ENCODE measurements at regions not wholly inside any gene's neighbourhood (a gene's known extent, or its start where the extent isn't known, plus 50 kb on each side); places are given as distances from the start of the nearest gene placed in this dataset.
"Not testable (repeated sequence)": the region's sequence is repeated elsewhere in the genome, so short reads cannot be mapped to it uniquely, and the experiment has no call there.

DNA sequence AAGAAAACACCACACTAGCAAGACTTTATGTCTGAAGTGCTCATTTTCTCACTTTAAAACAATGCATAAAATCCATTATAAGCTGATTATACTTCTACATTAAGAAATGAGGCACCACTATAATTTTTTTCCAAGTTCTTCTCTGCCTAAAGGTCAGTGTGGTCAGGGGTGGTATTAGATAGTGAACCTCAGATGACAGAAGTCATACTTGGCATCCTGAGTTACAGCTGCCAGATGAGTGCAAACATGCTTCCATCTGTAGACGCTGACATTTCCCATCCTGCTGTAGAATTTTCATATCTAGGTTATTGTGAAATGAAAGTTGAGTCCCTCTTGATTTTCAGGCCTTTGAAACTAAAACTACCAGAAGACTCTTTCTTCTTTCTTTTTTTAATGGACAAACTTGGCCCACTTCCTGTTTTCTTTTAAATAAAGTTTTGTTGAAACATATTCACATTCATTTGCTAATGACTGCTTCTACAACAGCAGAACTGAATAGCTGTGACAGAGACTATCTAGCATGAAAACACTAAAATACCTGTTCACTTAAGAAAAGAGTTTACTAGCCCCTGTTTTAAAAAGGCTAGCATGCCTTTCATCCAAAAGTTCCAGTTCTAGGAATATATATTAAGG lies 900.8 kb downstream of the XPNPEP1 start:
- in situ Hi-C loops (cut with MboI; ENCODE audit: low sequenced_read_pairs) = no loop called here

DNA sequence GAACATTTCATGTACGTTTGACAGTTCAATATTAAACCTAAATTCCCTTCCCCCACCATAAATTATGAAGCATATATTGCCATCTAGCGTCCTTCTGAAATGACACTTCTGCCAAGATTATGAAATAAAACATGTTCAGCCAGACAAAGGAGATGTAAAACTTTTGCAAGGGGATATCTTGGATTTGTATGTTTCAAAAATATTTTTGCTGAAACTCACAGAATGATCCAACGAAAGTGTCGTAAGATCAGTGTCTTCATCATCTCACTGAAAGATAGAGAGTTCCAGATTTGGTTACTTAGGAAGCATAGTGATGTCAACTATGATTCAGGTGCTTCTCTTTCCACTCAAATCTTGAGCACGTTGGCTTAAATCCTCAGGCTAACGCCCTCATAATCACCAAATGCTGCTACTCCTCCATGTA lies 904.3 kb downstream of the XPNPEP1 start:
- in situ Hi-C loops (cut with MboI; ENCODE audit: low sequenced_read_pairs) = no loop called here

DNA sequence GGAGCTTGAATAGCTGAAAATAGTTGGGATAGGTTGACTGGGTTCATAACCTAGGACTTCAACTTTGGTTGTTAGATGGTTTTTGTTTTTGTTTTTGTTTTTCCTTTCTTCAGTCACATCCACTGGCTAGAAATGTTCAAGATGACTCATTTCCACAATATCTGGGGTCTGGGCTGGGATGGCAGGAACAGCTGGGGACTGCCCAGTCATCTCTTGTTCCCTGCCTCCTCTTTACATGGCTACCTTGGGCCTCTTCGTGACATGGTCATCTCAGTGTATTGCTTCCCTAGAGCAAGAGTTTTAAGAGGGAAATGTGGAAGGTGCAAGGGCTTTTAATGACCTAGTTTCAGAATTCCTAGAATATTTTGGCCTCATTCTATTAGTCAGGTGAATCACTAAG lies 915.8 kb downstream of the XPNPEP1 start:
- in situ Hi-C loops (cut with MboI; ENCODE audit: low sequenced_read_pairs) = no loop called here

DNA sequence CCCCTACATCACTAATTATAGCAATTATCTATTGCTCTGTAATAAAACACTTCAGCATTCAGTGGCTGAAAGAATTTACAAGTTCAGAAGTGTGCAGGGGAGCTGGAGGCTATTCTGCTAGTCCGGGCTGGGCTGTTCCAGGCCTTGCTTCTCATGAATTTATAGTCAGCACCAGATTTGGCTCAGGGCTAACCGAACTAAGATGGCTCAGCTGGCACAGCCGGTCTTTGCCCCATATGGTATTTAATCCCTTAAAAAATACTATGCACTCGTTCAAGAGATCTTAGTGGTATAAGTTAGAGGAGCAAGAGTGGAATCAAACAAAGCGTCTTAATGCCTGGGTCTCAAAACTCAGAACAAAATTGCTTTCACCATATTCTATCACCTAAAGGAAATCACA lies 932.9 kb downstream of the XPNPEP1 start:
- in situ Hi-C loops (cut with MboI; ENCODE audit: low sequenced_read_pairs) = no loop called here

DNA sequence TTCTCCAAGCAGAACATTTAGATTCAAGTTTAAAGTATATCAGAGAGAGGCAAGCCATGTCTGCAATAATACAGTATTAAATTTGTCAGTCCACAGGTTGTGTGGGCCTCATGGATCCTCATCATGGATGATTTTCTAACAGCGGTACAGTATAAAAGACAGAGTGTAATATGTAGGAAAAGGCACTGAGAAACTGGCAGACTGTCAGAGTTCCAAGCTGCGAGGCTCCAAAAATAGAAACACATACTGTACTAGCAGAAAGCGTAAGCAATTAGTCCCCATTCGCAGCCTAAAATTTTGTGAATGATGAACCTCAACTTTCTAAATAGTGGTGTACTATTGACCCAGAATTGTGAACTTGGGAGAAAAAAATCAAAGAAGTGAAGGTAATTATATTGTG lies 933.3 kb downstream of the XPNPEP1 start:
- in situ Hi-C loops (cut with MboI; ENCODE audit: low sequenced_read_pairs) = no loop called here

DNA sequence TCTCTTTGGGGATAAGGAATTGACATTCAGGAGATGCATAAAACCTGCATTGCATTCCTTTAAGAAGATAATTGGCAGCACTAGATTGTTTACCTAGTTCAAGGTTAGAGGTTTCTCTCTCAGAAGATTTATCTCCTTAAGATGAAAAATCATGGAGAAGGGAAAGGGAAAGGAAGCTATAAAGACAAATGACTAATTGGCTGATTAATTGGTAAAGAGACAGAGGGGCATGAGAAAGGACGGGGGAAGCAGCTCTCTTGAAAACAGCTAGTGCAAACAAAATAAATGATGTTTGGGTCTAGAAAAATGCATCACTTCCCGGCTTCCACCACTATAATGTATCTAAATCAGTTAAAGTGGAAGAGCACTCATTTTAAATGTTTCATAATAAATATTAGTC lies 941.2 kb downstream of the XPNPEP1 start:
- in situ Hi-C loops (cut with MboI; ENCODE audit: low sequenced_read_pairs) = no loop called here

DNA sequence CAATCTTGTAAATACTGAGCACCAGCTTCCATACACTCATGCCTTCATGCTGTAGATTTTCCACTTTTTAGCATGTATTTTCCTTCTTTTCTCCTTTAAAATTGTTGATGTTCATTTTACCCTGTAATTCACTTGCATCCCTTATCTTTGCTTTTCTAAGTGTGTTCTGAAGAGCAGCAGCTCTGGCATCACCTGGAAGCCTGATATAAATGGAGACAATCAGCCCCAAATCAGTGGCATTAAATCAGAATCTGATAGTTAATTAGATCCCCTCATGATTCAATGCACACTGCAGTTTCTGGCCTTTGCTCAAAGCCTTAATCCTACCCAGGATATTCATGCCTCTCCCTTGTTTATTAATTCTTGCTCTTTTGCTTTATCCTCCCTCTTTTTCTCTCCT lies 942.4 kb downstream of the XPNPEP1 start:
- in situ Hi-C loops (cut with MboI; ENCODE audit: low sequenced_read_pairs) = no loop called here

DNA sequence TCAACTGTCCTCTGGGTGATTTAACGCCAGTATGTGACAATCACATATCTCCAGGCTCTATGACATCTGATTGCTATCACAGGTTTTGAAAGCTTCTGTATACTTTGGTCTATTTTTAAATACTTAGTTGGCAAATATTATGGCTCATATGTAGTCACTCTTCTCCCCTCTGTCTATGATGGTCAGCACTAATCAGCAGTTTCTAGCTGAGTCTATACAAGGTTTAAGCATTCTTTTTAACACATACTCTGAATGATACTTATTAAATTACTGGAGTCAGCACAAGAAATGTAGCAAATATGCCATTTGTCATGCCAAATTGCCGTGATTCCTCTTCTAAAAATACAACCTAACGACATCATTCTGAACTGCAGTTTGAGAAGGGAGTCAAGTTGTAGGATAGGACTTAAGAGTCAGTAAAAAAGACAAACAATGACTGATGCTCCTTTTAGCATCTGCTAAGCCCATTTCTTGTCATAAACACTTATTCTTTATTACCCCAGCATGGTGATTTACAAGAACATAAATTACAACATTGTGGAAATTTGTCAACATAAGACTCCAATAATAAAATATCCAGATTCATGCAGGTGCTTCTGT lies 947.8 kb downstream of the XPNPEP1 start:
- in situ Hi-C loops (cut with MboI; ENCODE audit: low sequenced_read_pairs) = no loop called here

DNA sequence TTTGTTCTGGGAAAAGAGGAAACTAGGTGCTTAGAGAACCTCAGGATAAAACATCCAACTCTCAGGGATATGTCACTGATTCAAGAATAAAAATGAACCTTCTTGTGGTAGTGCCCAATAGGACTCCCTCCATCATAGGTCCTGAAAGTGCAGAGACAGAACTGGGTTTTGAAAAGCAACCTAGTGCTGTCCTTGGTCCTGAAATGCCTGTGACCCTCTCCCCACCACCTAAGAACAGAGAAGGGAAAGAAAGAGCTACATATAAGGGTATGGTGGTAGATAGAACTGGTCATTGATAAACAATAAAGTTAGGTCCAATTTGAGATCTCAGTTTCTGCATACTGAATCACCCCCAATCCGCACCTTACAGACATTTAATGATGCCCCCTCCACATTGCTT lies 953.3 kb downstream of the XPNPEP1 start:
- in situ Hi-C loops (cut with MboI; ENCODE audit: low sequenced_read_pairs) = no loop called here

DNA sequence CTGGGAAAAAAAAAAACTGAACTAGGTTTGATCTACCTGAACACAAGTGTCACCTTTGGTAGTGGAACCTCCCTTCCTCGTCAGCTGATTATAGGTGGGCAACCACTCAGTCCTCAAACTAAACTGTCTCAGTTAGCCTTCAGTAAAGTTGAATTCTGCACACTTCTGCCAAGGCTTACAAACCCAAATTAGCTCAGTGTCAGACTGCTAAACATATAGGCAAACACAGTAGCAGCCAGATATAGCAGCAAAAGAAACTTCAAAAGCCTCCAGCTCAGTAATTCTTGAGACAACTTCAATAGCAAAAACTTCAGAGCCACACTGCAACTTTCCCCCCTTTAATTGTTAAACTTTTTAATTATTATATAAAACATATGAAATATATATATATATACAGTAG lies 956.9 kb downstream of the XPNPEP1 start:
- in situ Hi-C loops (cut with MboI; ENCODE audit: low sequenced_read_pairs) = no loop called here

DNA sequence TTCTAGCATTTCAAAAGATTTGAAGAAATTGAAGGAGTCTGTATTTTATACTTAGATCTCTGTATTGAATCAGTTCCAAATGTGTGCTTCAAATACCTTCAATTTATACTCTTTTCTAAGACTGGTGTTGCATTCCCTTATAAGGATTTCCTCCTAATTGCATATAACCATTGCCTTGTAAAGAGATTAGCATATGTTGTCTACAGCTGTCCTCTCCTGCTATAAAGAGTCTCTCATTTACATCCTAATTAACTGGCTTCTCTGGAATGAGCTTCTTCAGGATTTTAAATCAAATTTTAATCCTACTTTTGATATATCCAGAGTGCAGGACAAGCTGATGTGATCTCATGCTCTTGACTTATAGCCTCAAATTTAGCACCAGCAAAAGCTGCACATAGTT lies 957.3 kb downstream of the XPNPEP1 start:
- in situ Hi-C loops (cut with MboI; ENCODE audit: low sequenced_read_pairs) = no loop called here

DNA sequence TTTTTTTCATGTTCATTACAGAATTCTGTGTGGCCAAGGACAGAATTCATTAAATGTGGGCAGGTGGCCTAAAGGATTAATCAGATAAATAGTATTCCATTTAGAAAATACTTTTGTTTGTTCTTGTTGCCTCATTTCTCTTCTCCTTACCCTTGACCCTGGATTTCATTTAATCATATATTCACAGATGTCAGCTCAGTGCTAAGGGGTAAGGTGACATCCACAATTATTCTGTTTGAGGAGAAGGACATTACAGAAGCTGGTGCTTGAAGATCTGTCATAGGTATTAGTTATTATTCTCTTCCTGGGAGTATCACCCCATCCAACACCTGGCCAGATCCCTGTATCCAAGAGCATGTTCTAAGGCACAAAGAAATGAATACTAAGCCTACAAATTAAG lies 961.1 kb downstream of the XPNPEP1 start:
- in situ Hi-C loops (cut with MboI; ENCODE audit: low sequenced_read_pairs) = no loop called here

DNA sequence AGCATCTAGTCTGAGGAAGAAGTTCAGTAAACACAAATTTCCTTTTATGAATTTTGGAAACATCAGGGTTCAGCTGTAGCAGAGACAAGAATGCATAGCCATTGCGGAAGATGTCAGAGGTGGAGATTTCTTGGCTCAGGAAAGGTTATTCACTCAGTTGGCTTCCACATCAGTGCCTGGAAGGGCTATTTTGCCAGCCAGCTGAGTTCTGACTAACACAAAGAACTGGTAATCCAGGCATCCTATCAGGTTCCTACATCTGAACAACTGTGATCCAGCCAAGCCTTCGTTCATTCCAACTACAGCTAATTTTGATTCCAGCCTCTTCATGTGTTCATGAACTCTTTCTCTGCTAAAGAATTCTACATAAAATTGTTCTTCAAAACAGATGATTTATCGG lies 965.6 kb downstream of the XPNPEP1 start:
- in situ Hi-C loops (cut with MboI; ENCODE audit: low sequenced_read_pairs) = no loop called here

DNA sequence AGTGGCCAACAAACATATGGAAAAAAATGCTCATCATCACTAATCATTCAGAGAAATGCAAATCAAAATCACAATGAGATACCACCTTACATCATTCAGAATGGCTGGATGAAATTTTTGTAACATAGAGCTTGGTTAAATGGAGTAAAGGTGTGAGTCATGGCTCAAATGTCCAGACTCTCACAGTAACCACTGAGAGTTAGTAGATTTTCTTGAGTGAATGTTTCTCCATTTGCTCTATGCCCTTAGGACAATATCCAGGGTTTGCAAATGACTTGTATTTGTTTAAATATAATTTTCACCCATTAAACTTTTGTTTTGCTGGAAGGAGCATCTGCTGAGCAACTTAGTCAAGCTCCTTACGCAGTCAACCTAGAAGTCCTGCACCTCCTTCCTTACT lies 967.2 kb downstream of the XPNPEP1 start:
- in situ Hi-C loops (cut with MboI; ENCODE audit: low sequenced_read_pairs) = no loop called here

DNA sequence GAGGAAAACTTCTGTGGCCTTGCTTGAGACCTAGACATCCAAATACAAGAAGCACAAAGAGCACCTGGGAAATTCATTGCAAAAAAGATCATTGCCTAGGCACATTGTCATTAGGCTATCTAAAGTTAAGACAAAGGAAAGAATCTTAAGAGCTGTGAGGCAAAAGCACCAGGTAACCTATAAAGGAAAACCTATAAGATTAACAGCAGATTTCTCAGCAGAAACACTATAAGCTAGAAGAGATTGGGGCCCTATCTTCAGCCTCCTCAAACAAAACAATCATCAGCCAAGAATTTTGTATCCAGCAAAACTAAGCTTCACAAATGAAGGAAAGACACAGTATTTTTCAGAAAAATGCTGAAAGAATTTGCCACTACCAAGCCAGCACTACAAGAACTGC lies 1003.3 kb downstream of the XPNPEP1 start:
- in situ Hi-C loops (cut with MboI; ENCODE audit: low sequenced_read_pairs) = not testable (repeated sequence)

DNA sequence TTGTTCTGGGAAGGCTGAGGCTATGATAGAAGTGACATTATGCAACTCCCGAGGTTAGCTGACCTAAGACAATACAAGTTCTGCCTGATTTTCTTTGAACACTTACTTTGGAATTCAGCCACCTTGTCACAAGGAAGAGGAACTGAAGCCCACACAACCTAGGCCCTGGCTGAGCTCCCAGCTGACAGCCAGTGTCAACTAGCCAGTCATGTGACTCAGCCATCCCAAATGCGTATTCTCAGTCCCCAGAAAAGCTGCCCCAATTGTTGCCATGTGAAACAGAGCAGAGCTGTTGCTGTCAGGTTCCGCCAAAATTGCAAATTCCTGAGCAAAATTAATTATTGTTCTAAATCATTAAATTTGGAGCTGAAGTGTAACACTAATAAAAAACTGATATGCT lies 1010.0 kb downstream of the XPNPEP1 start:
- in situ Hi-C loops (cut with MboI; ENCODE audit: low sequenced_read_pairs) = no loop called here

DNA sequence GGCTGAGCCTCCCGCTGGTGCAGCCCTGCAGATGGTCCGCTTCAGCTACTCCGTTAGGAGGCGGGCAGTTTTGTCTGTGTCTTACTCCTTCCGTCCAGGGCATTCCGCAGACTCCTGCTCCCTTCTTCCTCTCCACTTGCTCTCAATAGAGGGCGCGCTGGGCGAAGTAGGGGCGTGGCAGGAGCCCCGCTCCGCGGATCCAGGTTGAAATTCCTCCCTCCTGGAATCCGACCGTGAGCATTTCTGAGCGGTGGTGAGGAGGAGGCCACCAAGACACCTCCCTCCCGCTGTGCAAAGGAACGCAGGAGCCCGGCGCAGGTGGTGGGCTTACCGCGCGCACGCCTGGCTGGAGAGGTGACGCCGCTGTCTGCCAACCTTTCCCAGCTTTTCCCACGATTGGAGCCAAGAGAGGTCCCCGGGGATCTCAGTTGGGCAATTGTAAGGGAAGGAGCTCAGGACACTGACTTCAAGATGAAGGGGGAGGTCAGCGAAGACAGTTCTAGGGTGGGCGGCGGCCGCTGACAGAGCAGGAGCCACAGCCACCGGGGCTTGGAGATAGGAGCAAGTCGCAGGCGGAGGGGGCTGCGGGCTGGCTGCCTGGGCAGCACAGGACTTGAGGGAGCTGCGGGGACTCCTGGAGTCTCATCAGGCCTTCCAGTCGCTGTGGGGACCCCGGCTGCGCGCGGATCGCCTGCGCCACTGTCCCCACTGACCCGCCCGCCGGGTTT lies 1011.3 kb downstream of the XPNPEP1 start:
- in situ Hi-C loops (cut with MboI; ENCODE audit: low sequenced_read_pairs) = no loop called here

DNA sequence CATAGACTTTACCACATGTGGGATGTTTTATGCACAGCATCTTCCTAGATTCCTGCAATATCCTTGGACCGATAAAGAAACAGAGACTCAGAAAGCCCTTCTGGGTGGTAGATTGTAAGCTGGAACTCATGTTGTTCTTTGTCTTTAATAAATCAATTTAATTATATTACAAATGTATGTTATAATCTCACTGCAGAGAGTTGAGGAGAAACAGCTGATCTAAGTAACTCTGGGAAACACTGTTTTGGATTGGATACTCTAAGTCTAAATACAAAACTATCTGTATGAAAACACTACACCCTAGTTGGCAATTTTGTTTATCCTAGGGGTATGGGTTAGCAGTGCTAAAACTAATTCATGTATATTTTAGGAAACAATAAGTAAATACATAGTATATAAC lies 1015.2 kb downstream of the XPNPEP1 start:
- in situ Hi-C loops (cut with MboI; ENCODE audit: low sequenced_read_pairs) = no loop called here

DNA sequence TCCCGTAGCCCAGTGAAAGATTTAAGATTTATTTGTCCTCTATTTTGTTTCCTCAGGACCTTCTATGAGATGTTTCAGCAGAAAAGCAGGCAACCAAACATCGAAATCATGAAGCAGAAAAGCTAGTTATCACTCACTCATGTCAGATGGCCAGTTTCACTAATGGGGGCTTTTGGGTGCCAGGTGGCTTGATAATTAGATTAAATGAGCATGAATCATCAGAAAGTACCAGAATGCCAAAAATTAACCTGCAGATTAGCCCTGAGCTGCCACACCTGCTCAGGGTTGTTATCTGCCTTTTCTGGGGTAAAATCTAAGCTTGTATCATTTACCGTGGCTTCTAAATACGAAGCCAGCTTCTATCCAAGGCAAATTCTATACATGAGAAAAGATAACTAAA lies 1017.5 kb downstream of the XPNPEP1 start:
- in situ Hi-C loops (cut with MboI; ENCODE audit: low sequenced_read_pairs) = no loop called here

DNA sequence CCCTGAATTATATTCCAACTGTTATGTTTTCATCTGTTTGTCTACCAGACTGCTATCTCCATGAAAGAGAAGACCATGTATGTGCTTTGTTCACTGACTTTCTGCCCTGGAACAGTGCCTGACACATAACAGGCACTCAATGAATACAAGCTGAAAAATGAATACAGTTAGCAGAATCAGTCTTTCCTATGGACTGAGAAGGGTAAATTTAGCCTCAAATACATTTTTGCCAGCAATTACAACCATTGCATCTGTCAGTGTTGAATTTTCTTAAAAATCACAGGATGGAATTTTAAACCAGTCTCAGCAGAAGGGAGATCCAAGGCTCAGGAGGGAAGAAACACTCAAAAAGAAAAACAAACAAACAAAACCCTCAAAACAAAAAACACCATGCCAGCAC lies 1018.1 kb downstream of the XPNPEP1 start:
- in situ Hi-C loops (cut with MboI; ENCODE audit: low sequenced_read_pairs) = no loop called here

DNA sequence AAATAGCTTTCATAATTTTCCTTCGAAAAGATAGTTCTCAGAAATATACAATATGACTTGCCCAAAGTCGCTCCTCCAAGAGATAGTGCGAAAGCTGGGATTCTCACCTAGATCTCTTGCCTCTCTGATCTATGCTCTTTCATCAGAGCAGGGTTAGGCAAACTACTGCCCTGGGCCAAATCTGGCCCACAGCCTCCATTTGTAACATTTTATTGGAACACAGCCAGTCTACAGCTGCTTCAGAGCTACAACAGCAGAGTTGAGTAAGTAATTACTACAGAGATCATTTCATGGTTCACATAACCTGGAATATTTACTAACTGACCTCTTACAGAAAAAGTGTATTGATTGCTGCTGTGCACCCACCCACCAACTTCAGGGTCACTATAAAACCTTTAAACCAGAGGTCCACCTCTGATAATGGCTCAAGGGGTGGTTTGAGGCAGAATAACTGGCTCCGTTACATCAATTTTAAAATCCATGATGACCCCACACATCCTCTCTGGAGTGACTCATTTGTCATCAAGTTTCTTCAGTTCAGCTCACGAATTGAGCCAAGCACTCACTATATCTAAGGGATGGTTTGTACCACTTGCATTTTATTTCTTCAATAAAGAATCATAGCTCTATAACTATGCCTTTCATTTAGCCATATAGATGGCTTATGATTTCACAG lies 1019.0 kb downstream of the XPNPEP1 start:
- in situ Hi-C loops (cut with MboI; ENCODE audit: low sequenced_read_pairs) = no loop called here
